Gastrocnemius medialis (tissue), 4 donors: ENCODE measurements at regions not wholly inside any gene's neighbourhood (a gene's known extent, or its start where the extent isn't known, plus 50 kb on each side); places are given as distances from the start of the nearest gene placed in this dataset.

Experiments used
- POLR2A ChIP-seq, 2 donors: fragments of 450-650 bp; IDR thresholded peaks; one replicate each; pipeline ENCODE4 v1.6.1; 2017; ENCODE audit warnings: antibody characterized with exemption in 2 of 2, mild to moderate bottlenecking in 2 of 2, moderate library complexity in 2 of 2
- TF ChIP-seq, protein P1 (sequence below), 5 experiments: fragments of 450-650 bp in 3 of 5; fragments of 200-600 bp in 2 of 5; sonication (generic) in 2 of 5; IDR thresholded peaks in 4 of 5; conservative IDR thresholded peaks in 1 of 5; 1 replicate in 4 of 5; 2 replicates in 1 of 5; pipeline ENCODE4 v1.5.1; 2016 to 2019; ENCODE audit warnings: antibody characterized with exemption in 5 of 5, mild to moderate bottlenecking in 3 of 5, moderate library complexity in 3 of 5

DNA sequence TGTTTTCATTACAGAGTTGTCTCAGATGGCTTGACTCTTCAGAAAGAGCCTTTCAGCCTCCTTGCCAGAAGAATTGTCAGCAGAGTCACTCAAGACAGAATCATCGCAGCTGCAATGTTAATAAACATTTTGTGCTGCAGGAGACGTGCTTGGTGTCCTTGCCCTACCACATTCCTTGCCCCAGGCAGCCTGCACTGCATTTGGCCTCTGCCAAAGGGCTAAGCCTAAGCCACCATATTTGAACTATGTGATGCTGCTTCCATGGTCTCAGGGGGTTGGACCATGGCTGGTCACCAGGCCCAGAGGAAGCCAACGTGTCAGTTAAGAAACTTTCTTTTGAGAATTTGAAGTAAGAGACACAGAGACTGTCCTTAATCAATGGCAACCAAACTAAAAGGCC lies 145.4 kb downstream of the ACTL7B start:
- TF ChIP-seq POLR2A (IDR thresholded peaks at IDR 0.05): no peak
- TF ChIP-seq, protein P1, sequence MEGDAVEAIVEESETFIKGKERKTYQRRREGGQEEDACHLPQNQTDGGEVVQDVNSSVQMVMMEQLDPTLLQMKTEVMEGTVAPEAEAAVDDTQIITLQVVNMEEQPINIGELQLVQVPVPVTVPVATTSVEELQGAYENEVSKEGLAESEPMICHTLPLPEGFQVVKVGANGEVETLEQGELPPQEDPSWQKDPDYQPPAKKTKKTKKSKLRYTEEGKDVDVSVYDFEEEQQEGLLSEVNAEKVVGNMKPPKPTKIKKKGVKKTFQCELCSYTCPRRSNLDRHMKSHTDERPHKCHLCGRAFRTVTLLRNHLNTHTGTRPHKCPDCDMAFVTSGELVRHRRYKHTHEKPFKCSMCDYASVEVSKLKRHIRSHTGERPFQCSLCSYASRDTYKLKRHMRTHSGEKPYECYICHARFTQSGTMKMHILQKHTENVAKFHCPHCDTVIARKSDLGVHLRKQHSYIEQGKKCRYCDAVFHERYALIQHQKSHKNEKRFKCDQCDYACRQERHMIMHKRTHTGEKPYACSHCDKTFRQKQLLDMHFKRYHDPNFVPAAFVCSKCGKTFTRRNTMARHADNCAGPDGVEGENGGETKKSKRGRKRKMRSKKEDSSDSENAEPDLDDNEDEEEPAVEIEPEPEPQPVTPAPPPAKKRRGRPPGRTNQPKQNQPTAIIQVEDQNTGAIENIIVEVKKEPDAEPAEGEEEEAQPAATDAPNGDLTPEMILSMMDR (IDR thresholded peaks at IDR 0.05 in 4 of 5, conservative IDR thresholded peaks at IDR 0.05 in 1 of 5): no peak
